Liver (tissue), 7 donors: ENCODE measurements at regions not wholly inside any gene's neighbourhood (a gene's known extent, or its start where the extent isn't known, plus 50 kb on each side); places are given as distances from the start of the nearest gene placed in this dataset.

Experiments used
- DNase-seq: peaks from one replicate; pipeline ENCODE4 v3.0.0-alpha.2; 2017; ENCODE audit warnings: low spot score
- H3K27ac ChIP-seq, 2 donors: one replicate each; pipeline ENCODE4 v1.7.0; 2013; ENCODE audit warnings: inconsistent platforms in 2 of 2, low read length in 2 of 2, control low read depth in 1 of 2, low read depth in 1 of 2, mild to moderate bottlenecking in 1 of 2
- H3K27me3 ChIP-seq, 4 donors: one replicate each; pipeline versions ENCODE4 v1.6.1 to v1.7.0; 2013; ENCODE audit warnings: low read length in 3 of 4, inconsistent platforms in 1 of 4, mild to moderate bottlenecking in 1 of 4, moderate library complexity in 1 of 4; ENCODE audit not compliant: control insufficient read depth in 4 of 4, insufficient read depth in 4 of 4
- H3K36me3 ChIP-seq, 4 donors: one replicate each; pipeline versions ENCODE4 v1.6.1 to v1.7.0; 2013; ENCODE audit warnings: low read length in 3 of 4, mild to moderate bottlenecking in 3 of 4, low read depth in 1 of 4, moderate library complexity in 1 of 4; ENCODE audit not compliant: control insufficient read depth in 4 of 4, insufficient read depth in 3 of 4
- H3K4me1 ChIP-seq, 4 donors: one replicate each; pipeline versions ENCODE4 v1.6.1 to v1.7.0; 2013; ENCODE audit warnings: low read length in 3 of 4, mild to moderate bottlenecking in 3 of 4, moderate library complexity in 1 of 4; ENCODE audit not compliant: control insufficient read depth in 4 of 4, insufficient read depth in 4 of 4
- H3K4me3 ChIP-seq, 3 donors: one replicate each; pipeline versions ENCODE4 v1.6.1 to v1.7.0; 2013; ENCODE audit warnings: low read length in 3 of 3, control low read depth in 1 of 3, low read depth in 1 of 3, mild to moderate bottlenecking in 1 of 3
- H3K9ac ChIP-seq, 2 donors: one replicate each; pipeline ENCODE4 v1.7.0; 2013; ENCODE audit warnings: low read length in 2 of 2, mild to moderate bottlenecking in 2 of 2, moderate library complexity in 2 of 2, control low read depth in 1 of 2, low read depth in 1 of 2
- H3K9me3 ChIP-seq, 4 donors: one replicate each; pipeline versions ENCODE4 v1.6.1 to v1.7.0; 2013; ENCODE audit warnings: low read length in 3 of 4; ENCODE audit not compliant: control insufficient read depth in 4 of 4
- EGR1 ChIP-seq, 2 donors: IDR thresholded peaks; 2 replicates each; pipeline ENCODE4 v1.6.1; 2016 to 2018; ENCODE audit warnings: antibody characterized with exemption in 2 of 2, low read depth in 2 of 2
- FOXA2 ChIP-seq: IDR thresholded peaks from 2 replicates; pipeline ENCODE4 v1.6.1; 2016; ENCODE audit warnings: antibody characterized with exemption
- GABPA ChIP-seq, 2 donors: IDR thresholded peaks in 1 of 2; conservative IDR thresholded peaks in 1 of 2; 2 replicates each; pipeline ENCODE4 v1.6.1; 2016; ENCODE audit warnings: antibody characterized with exemption in 2 of 2, mild to moderate bottlenecking in 1 of 2, moderate library complexity in 1 of 2
- HNF4A ChIP-seq, 2 donors: conservative IDR thresholded peaks; 2 replicates each; pipeline ENCODE4 v1.6.1; 2016; ENCODE audit warnings: antibody characterized with exemption in 2 of 2, mild to moderate bottlenecking in 2 of 2
- HNF4G ChIP-seq: IDR thresholded peaks from 2 replicates; pipeline ENCODE4 v1.6.1; 2016; ENCODE audit warnings: antibody characterized with exemption
- JUND ChIP-seq, 2 donors: IDR thresholded peaks; 2 replicates each; pipeline ENCODE4 v1.6.1; 2016; ENCODE audit warnings: antibody characterized with exemption in 2 of 2
- NR2F2 ChIP-seq: IDR thresholded peaks from 2 replicates; pipeline ENCODE4 v1.6.1; 2016; ENCODE audit warnings: antibody characterized with exemption
- REST ChIP-seq: IDR thresholded peaks from 2 replicates; pipeline ENCODE4 v1.6.1; 2016; ENCODE audit warnings: antibody characterized with exemption, mild to moderate bottlenecking
- SP1 ChIP-seq: IDR thresholded peaks from 2 replicates; pipeline ENCODE4 v1.6.1; 2018; ENCODE audit warnings: antibody characterized with exemption, mild to moderate bottlenecking
- TAF1 ChIP-seq: conservative IDR thresholded peaks from 2 replicates; pipeline ENCODE4 v1.6.1; 2016; ENCODE audit warnings: antibody characterized with exemption, mild to moderate bottlenecking
- YY1 ChIP-seq: IDR thresholded peaks from 2 replicates; pipeline ENCODE4 v1.6.1; 2016; ENCODE audit warnings: antibody characterized with exemption, mild to moderate bottlenecking
- ZBTB33 ChIP-seq: IDR thresholded peaks from 2 replicates; pipeline ENCODE4 v1.6.1; 2016; ENCODE audit warnings: antibody characterized with exemption
- WGBS: extraction: QIAGEN DNeasy Blood & Tissue Kit; methylation state at CpG from one replicate; pipeline ENCODE4 v1.1.7; 2013; 5-methylcytosine and 5-hydroxymethylcytosine counted together
- donor health status: healthy.
- donor health status: healthy.
- donor health status: healthy.
- donor health status: healthy.

- H3K27ac ChIP-seq: no peak overlapping the region
- H3K36me3 ChIP-seq: no peaks in the 10 kb centered on the region
- TF ChIP-seq NR2F2 (no peak), ZBTB33 (no peak), SP1 (no peak), YY1 (no peak), JUND (IDR thresholded peaks at IDR 0.05) (no peak), FOXA2 (no peak), HNF4A (conservative IDR thresholded peaks at IDR 0.05) (no peak)
- H3K9ac ChIP-seq: no peak overlapping the region
- H3K27me3 ChIP-seq: no peaks in the 10 kb centered on the region
- no peak for DNase-seq
- H3K4me1 ChIP-seq: no peaks in the 10 kb centered on the region
- no peak overlapping the region for H3K4me3 ChIP-seq
- H3K9me3 ChIP-seq: peaks cover 0 to 3% (median 2%) of the 10 kb centered on the region in 4 donors
Measured at GRCh38 chr9:80061096-80061495, 489.3 kb downstream of the TLE4 start.

- H3K9me3 ChIP-seq: peaks cover 0 to 3% (median 2%) of the 10 kb centered on the region in 4 donors
- no peaks in the 10 kb centered on the region for H3K27me3 ChIP-seq
- H3K9ac ChIP-seq: no peak overlapping the region
- WGBS: 80% methylated on average over 5 of the region's 5 CpGs
- H3K27ac ChIP-seq: no peak overlapping the region
- no peak overlapping the region for H3K4me3 ChIP-seq
- no peaks in the 10 kb centered on the region for H3K36me3 ChIP-seq
- no peak for DNase-seq
- H3K4me1 ChIP-seq: no peaks in the 10 kb centered on the region
- TF ChIP-seq JUND (IDR thresholded peaks at IDR 0.05): no peak
Measured at GRCh38 chr9:80059979-80060378, 488.2 kb downstream of the TLE4 start.

GRCh38 chr9:80059191-80059590 is 487.4 kb downstream of the TLE4 start:
- no peaks in the 10 kb centered on the region for H3K27me3 ChIP-seq
- H3K36me3 ChIP-seq: no peaks in the 10 kb centered on the region
- no peak for DNase-seq
- H3K9me3 ChIP-seq: peaks cover 0 to 3% (median 2%) of the 10 kb centered on the region in 4 donors
- H3K9ac ChIP-seq: no peak overlapping the region
- H3K4me1 ChIP-seq: no peaks in the 10 kb centered on the region
- TF ChIP-seq EGR1 (IDR thresholded peaks at IDR 0.05; ENCODE audit: low read depth in 2 of 2) (no peak), ZBTB33 (no peak), GABPA (IDR thresholded peaks at IDR 0.05 in 1 of 2, conservative IDR thresholded peaks at IDR 0.05 in 1 of 2) (no peak), HNF4G (no peak), TAF1 (no peak), REST (no peak)
- WGBS: 50% methylated on average over 6 of the region's 6 CpGs
- H3K27ac ChIP-seq: no peak overlapping the region
- no peak overlapping the region for H3K4me3 ChIP-seq
